Nephron progenitor cell (in vitro differentiated cells): ENCODE measurements at regions not wholly inside any gene's neighbourhood (a gene's known extent, or its start where the extent isn't known, plus 50 kb on each side); places are given as distances from the start of the nearest gene placed in this dataset.

Experiments used
- DNase-seq: peaks from one replicate; pipeline ENCODE4 v3.0.0; 2021
- H3K27ac Mint-ChIP-seq: 2 replicates; pipeline ENCODE4 v1.8.0; 2021; ENCODE audit warnings: mild to moderate bottlenecking, moderate library complexity, mixed read lengths
- H3K27me3 Mint-ChIP-seq: 2 replicates; pipeline ENCODE4 v1.8.0; 2021; ENCODE audit warnings: mild to moderate bottlenecking, low read depth, mixed read lengths; ENCODE audit not compliant: poor library complexity
- H3K36me3 Mint-ChIP-seq: 2 replicates; pipeline ENCODE4 v1.8.0; 2021; ENCODE audit warnings: low read depth, mixed read lengths
- H3K4me1 Mint-ChIP-seq: 2 replicates; pipeline ENCODE4 v1.8.0; 2021; ENCODE audit warnings: mixed read lengths
- H3K4me3 Mint-ChIP-seq: 2 replicates; pipeline ENCODE4 v1.8.0; 2021; ENCODE audit warnings: mild to moderate bottlenecking, moderate library complexity, mixed read lengths
- H3K9me3 Mint-ChIP-seq: 2 replicates; pipeline ENCODE4 v1.8.0; 2021; ENCODE audit warnings: mild to moderate bottlenecking, moderate library complexity, mixed read lengths
- CTCF ChIP-seq: fragments of 200-600 bp; sonication (generic); IDR thresholded peaks from 2 replicates; pipeline ENCODE4 v1.5.0; 2021; ENCODE audit warnings: antibody characterized with exemption

DNA sequence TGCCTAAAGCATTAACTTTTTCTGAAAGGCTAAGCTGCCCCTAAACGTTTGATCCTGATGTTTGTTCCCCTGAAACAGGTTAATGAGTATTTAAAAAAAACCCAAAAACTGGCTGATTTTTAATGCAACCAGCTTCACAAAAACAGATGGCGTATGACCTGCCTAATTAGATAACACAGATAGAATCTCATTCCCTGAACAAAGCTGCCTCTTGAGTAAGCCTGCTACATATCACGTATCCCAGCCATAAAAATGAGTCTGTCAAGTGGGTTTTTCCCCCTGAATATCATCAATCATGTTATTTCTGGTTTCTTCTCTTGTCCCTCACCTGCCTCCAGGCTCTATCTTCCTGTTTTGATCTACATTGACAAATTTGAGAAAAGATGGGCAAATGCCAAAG, 154.2 kb upstream of the FAM9B start:
- no peak for DNase-seq
- TF ChIP-seq CTCF, result no peak
- no peaks in the 10 kb centered on the region for H3K36me3 Mint-ChIP-seq

DNA sequence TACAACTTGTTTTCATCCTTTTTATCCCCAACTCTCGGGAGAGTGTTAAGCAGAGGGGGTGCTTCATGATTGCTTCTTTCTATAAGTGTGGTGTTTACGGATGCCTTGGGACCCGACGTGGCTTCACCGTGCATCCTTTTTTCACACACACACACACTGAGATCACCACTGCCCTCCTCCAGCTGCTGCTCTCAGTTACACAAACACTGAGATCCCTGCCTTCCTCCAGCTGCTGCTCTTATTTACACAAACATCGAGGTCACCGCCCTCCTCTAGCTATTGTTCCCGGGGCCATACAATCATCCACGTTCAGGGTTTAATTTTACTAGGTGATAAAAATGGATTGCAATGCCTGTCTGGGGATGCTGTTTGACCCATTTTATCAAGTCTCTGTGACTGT, 155.4 kb upstream of the FAM9B start:
- peak overlapping the region; percentile 72 for H3K27ac Mint-ChIP-seq
- peaks cover 42% of the 10 kb centered on the region for H3K9me3 Mint-ChIP-seq
- H3K4me3 Mint-ChIP-seq, result no peak overlapping the region
- TF ChIP-seq CTCF, result no peak
- peaks cover 2% of the 10 kb centered on the region for H3K27me3 Mint-ChIP-seq
- H3K4me1 Mint-ChIP-seq, result peaks cover 55% of the 10 kb centered on the region
- DNase-seq, result no peak
- no peaks in the 10 kb centered on the region for H3K36me3 Mint-ChIP-seq

More for the DNA sequence above, 154.2 kb upstream of the FAM9B start:
- peaks cover 2% of the 10 kb centered on the region for H3K27me3 Mint-ChIP-seq
- peaks cover 55% of the 10 kb centered on the region for H3K4me1 Mint-ChIP-seq
- peaks cover 42% of the 10 kb centered on the region for H3K9me3 Mint-ChIP-seq
- H3K27ac Mint-ChIP-seq, result no peak overlapping the region
- H3K4me3 Mint-ChIP-seq, result no peak overlapping the region

GRCh38 chrX:9191392-9191791, 157.5 kb upstream of the FAM9B start:
- Mint-ChIP-seq H3K9me3 (peaks cover 36% of the 10 kb centered on the region), H3K27me3 (peaks cover 2% of the 10 kb centered on the region), H3K27ac (no peak overlapping the region), H3K4me1 (peaks cover 50% of the 10 kb centered on the region), H3K36me3 (no peaks in the 10 kb centered on the region), H3K4me3 (no peak overlapping the region)
- no peak for DNase-seq
- no peak for TF ChIP-seq CTCF

DNA sequence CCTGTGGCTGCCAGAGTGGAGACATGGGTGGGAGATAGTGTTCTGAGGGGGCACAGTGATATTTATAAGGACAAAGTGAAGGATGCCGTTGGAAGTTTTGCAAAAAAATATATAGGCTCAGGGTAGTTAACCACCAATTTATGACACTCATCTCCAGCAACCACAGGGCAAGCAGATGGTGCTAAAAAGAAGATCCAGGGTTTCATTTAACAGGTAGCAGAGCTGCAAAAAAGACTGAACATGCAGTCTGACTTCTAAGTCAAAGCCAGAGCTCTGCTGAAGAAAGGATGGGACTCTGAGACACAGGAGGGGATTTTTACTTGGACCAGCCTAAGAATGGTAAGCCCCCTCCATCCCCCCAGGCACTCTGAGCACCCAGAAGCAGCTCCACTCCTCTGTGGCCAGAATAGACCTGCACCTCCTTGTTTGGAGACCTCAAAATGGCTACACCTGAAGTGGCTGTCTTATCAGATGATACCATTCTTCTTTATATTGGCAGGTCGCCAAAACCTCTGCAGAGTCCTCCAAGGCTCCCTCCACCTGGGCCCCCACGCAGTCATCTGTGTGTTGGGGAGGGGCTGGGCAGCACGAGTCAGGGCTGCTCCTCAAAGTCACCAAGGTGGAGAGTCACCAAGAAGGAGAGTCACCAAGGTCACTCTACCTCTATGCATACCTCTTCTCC, 161.4 kb upstream of the FAM9B start:
- Mint-ChIP-seq H3K9me3 (peaks cover 17% of the 10 kb centered on the region), H3K4me3 (no peak overlapping the region), H3K27me3 (peaks cover 2% of the 10 kb centered on the region), H3K36me3 (no peaks in the 10 kb centered on the region), H3K27ac (no peak overlapping the region), H3K4me1 (peaks cover 20% of the 10 kb centered on the region)
- DNase-seq, result no peak
- TF ChIP-seq CTCF, result no peak

- Mint-ChIP-seq H3K4me3 (no peak overlapping the region), H3K27ac (no peak overlapping the region), H3K9me3 (peaks cover 22% of the 10 kb centered on the region), H3K36me3 (peaks cover 1% of the 10 kb centered on the region), H3K27me3 (peaks cover 2% of the 10 kb centered on the region), H3K4me1 (peaks cover 14% of the 10 kb centered on the region)
- DNase-seq, result no peak
- no peak for TF ChIP-seq CTCF
Measured at GRCh38 chrX:9196961-9197640, 163.2 kb upstream of the FAM9B start.

- Mint-ChIP-seq H3K27me3 (no peaks in the 10 kb centered on the region), H3K9me3 (peaks cover 23% of the 10 kb centered on the region), H3K27ac (no peak overlapping the region), H3K4me1 (peaks cover 23% of the 10 kb centered on the region), H3K36me3 (peaks cover 5% of the 10 kb centered on the region), H3K4me3 (no peak overlapping the region)
- no peak for DNase-seq
- TF ChIP-seq CTCF, result no peak
Measured at GRCh38 chrX:9204560-9204959, 170.6 kb upstream of the FAM9B start.
